H1 (cell line): ENCODE measurements at regions not wholly inside any gene's neighbourhood (a gene's known extent, or its start where the extent isn't known, plus 50 kb on each side); places are given as distances from the start of the nearest gene placed in this dataset.

Experiments used
- CHD7 ChIP-seq: fragments of 300-600 bp; sonication (generic); IDR thresholded peaks from 2 replicates; pipeline ENCODE4 v1.7.1; 2012; ENCODE audit warnings: low read length, moderate library complexity, mild to moderate bottlenecking, inconsistent platforms; ENCODE audit not compliant: insufficient replicate concordance
- CTCF ChIP-seq, 3 experiments: IDR thresholded peaks; 1 replicate in 2 of 3; 2 replicates in 1 of 3; pipeline versions ENCODE4 v1.5.1 to v1.6.1; 2011; ENCODE audit warnings: low read length in 3 of 3, mild to moderate bottlenecking in 3 of 3, inconsistent platforms in 2 of 3, low read depth in 1 of 3, moderate library complexity in 1 of 3; ENCODE audit not compliant: insufficient read depth in 1 of 3; ENCODE audit errors: control extremely low read depth in 1 of 3

DNA sequence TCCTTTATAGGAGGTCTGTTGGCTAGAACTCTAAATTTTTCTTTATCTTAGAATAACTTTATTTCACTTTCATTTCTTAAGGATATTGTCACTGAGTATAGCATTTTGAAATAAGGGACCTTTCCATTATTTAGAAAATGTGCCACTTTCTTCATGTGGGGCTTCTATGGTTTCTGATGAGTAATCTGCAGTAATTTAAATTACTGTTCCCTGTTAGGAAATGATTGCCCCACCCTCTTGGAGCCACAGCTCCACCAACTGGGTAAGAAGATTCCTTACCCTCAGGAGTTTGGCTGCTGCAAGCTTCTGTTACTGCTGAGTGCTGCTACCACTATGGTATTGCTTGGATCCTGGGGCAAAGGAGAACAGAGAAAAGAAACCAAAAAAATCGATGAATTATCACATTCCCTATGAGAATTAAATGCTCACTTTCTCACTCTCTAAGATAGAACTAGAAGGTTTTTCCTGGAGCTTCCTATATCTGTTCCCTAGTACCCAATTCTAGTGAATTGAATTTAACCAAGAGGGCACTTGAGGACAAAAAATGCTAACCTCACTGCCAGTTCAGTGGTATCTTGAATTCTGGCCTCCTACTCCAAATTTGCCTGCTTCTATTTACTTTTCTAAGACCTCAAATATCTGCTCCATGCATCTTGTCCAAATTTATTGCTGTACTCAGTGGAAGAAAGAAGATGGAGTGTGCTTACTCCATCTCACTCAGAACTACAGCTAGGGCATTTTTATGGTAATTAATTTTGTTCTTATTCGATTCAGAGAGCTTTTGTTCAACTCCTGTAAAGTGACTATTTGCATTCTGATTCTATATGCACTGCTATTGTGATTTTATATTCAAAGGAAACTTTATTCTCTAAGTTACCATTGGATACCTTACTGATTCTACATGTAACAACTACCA is 2111.3 kb downstream of the MAT2B start (continued):
- TF ChIP-seq CHD7 (no peak), CTCF (IDR thresholded peaks at IDR 0.05; ENCODE audit: control extremely low read depth in 1 of 3, insufficient read depth in 1 of 3, low read depth in 1 of 3, low read length in 3 of 3) (peak; percentile 16 to 37 (median 34); a peak in 3 of 4 replicates)
- TF ChIP-seq, all 59 proteins: peak for 2
